ENCODE measurements at regions not wholly inside any gene's neighbourhood (a gene's known extent, or its start where the extent isn't known, plus 50 kb on each side); places are given as distances from the start of the nearest gene placed in this dataset.
"Not testable (repeated sequence)": the region's sequence is repeated elsewhere in the genome, so short reads cannot be mapped to it uniquely, and the experiment has no call there.

GRCh38 chr1:47684518-47684917 lies 246.7 kb downstream of the FOXD2 start:
- no peak for DNase-seq (ENCODE audit: low read depth)

- peak; percentile 28 for DNase-seq (ENCODE audit: low read depth)
These were observed 247.3 kb downstream of the FOXD2 start for GRCh38 chr1:47684964-47685762.

- no peak for DNase-seq (ENCODE audit: low read depth)
These were observed 247.9 kb downstream of the FOXD2 start for GRCh38 chr1:47685763-47686066.

- DNase-seq (ENCODE audit: low read depth), result no peak
These were observed 249.1 kb downstream of the FOXD2 start for GRCh38 chr1:47686731-47687630.

GRCh38 chr1:47687631-47688460 lies 250.0 kb downstream of the FOXD2 start:
- no peak for DNase-seq (ENCODE audit: low read depth)

GRCh38 chr1:47688461-47689296 lies 250.8 kb downstream of the FOXD2 start:
- no peak for DNase-seq (ENCODE audit: low read depth)

- DNase-seq (ENCODE audit: low read depth), result no peak
These were observed 252.1 kb downstream of the FOXD2 start for GRCh38 chr1:47689894-47690293.

- DNase-seq (ENCODE audit: low read depth), result no peak
These were observed 252.8 kb downstream of the FOXD2 start for GRCh38 chr1:47690341-47691250.

- not testable (repeated sequence) for DNase-seq (ENCODE audit: low read depth)
These were observed 253.4 kb downstream of the FOXD2 start for GRCh38 chr1:47691293-47691692.

- DNase-seq (ENCODE audit: low read depth), result no peak
These were observed 254.4 kb downstream of the FOXD2 start for GRCh38 chr1:47692196-47692595.

GRCh38 chr1:47693115-47693514 lies 255.3 kb downstream of the FOXD2 start:
- DNase-seq (ENCODE audit: low read depth), result no peak

- DNase-seq (ENCODE audit: low read depth), result no peak
These were observed 256.4 kb downstream of the FOXD2 start for GRCh38 chr1:47694011-47694890.

GRCh38 chr1:47696404-47696736 lies 258.5 kb downstream of the FOXD2 start:
- DNase-seq (ENCODE audit: low read depth), result no peak

- DNase-seq (ENCODE audit: low read depth), result peak; percentile 27
These were observed 259.0 kb downstream of the FOXD2 start for GRCh38 chr1:47696737-47697441.

GRCh38 chr1:47697616-47698335 lies 259.9 kb downstream of the FOXD2 start:
- no peak for DNase-seq (ENCODE audit: low read depth)

- no peak for DNase-seq (ENCODE audit: low read depth)
These were observed 261.8 kb downstream of the FOXD2 start for GRCh38 chr1:47699492-47700235.

GRCh38 chr1:47701283-47701682 lies 263.4 kb downstream of the FOXD2 start:
- no peak for DNase-seq (ENCODE audit: low read depth)
